ENCODE measurements at regions not wholly inside any gene's neighbourhood (a gene's known extent, or its start where the extent isn't known, plus 50 kb on each side); places are given as distances from the start of the nearest gene placed in this dataset.
A peak's percentile ranks its signal among the peaks of the same experiment; 100 is the strongest.

GRCh38 chr2:134132490-134132857 lies 121.4 kb upstream of the MGAT5 start:
- ATAC-seq (ENCODE audit: low read depth) = no peak
- Histone ChIP-seq H4K8ac (ENCODE audit: low read depth in 2 of 2, low read length in 2 of 2) (no peak overlapping the region), H3K9ac (ENCODE audit: low read depth, low read length) (no peak overlapping the region), H3K4me2 (ENCODE audit: low read depth, low read length) (no peak overlapping the region), H3K23ac (ENCODE audit: low read depth, low read length) (no peak overlapping the region), H3K4ac (ENCODE audit: low read depth, low read length) (no peak overlapping the region), H3K4me3 (ENCODE audit: insufficient read depth, low read depth, low read length) (no peak overlapping the region), H4K5ac (ENCODE audit: low read depth, low read length) (no peak overlapping the region), H3K18ac (ENCODE audit: low read depth, low read length) (no peak overlapping the region), H2AFZ (replicated peaks; ENCODE audit: low read length, poor library complexity) (no peak overlapping the region), H3K4me1 (ENCODE audit: control insufficient read depth, insufficient read depth, low read length) (peaks cover 13% of the 10 kb centered on the region), H3K14ac (replicated peaks; ENCODE audit: low read depth, low read length) (no peak overlapping the region), H4K20me1 (ENCODE audit: insufficient read depth, low read length) (peaks cover 60% of the 10 kb centered on the region), H3K36me3 (ENCODE audit: control insufficient read depth, insufficient read depth, low read length) (peaks cover 11% of the 10 kb centered on the region; the same call in 1 of the 2 replicates), H2BK5ac (ENCODE audit: low read depth, low read length, poor library complexity, severe bottlenecking) (no peak overlapping the region), H4K91ac (ENCODE audit: insufficient read depth, low read depth, low read length) (no peak overlapping the region), H2AK5ac (ENCODE audit: low read depth, low read length) (no peak overlapping the region), H3K9me1 (ENCODE audit: insufficient read depth, low read length) (peaks cover 10% of the 10 kb centered on the region), H3K9me3 (ENCODE audit: control insufficient read depth, insufficient read depth, low read length) (no peaks in the 10 kb centered on the region), H2BK20ac (ENCODE audit: low read depth, low read length) (no peak overlapping the region), H2AK9ac (replicated peaks; ENCODE audit: low read depth, low read length, poor library complexity) (no peak overlapping the region), H2BK15ac (ENCODE audit: low read depth, low read length) (no peak overlapping the region), H3K27me3 (ENCODE audit: control insufficient read depth, insufficient read depth, low read length) (no peaks in the 10 kb centered on the region), H3K27ac (ENCODE audit: insufficient read depth, low read length) (no peak overlapping the region), H3K79me1 (ENCODE audit: low read depth in 1 of 2, low read length in 2 of 2) (peaks cover 23 to 71% of the 10 kb centered on the region in 2 experiments), H2BK120ac (ENCODE audit: low read depth, low read length) (no peak overlapping the region), H3K56ac (ENCODE audit: extremely low read depth, insufficient read depth, low read length) (no peak overlapping the region)
- TF ChIP-seq MXI1 (IDR thresholded peaks at IDR 0.05; ENCODE audit: borderline replicate concordance, low read depth, low read length) = no peak
- TF ChIP-seq, protein P1, sequence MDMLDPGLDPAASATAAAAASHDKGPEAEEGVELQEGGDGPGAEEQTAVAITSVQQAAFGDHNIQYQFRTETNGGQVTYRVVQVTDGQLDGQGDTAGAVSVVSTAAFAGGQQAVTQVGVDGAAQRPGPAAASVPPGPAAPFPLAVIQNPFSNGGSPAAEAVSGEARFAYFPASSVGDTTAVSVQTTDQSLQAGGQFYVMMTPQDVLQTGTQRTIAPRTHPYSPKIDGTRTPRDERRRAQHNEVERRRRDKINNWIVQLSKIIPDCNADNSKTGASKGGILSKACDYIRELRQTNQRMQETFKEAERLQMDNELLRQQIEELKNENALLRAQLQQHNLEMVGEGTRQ (IDR thresholded peaks at IDR 0.05; ENCODE audit: low read depth, low read length) = peak; percentile 16; the same call in 1 of the 2 replicates
- WGBS, 2 experiments (ENCODE audit: extremely low coverage in 2 of 2, insufficient read length in 1 of 2) = no CpG with 5 or more reads among the region's 3 CpGs
- ChIA-PET POLR2A (ENCODE audit: unreplicated experiment) (no interaction called here), CTCF (interaction anchor here (0.7 kb wide), 1 partner anchor 223 kb away, joined by 3 read pairs; no protein-coding TSS in a partner anchor)
- BruUV-seq (replicated peaks) = no TSS peak
- dilution Hi-C loops (cut with HindIII; ENCODE audit: low sequenced_read_pairs, unreplicated experiment) (no loop called here), in situ Hi-C loops (cut with MboI; ENCODE audit: low sequenced_read_pairs) (no loop called here), intact Hi-C loops (cut with micrococcal nuclease) (no loop called here)
- DNase-seq = no peak
